ENCODE measurements at regions not wholly inside any gene's neighbourhood (a gene's known extent, or its start where the extent isn't known, plus 50 kb on each side); places are given as distances from the start of the nearest gene placed in this dataset.

DNA sequence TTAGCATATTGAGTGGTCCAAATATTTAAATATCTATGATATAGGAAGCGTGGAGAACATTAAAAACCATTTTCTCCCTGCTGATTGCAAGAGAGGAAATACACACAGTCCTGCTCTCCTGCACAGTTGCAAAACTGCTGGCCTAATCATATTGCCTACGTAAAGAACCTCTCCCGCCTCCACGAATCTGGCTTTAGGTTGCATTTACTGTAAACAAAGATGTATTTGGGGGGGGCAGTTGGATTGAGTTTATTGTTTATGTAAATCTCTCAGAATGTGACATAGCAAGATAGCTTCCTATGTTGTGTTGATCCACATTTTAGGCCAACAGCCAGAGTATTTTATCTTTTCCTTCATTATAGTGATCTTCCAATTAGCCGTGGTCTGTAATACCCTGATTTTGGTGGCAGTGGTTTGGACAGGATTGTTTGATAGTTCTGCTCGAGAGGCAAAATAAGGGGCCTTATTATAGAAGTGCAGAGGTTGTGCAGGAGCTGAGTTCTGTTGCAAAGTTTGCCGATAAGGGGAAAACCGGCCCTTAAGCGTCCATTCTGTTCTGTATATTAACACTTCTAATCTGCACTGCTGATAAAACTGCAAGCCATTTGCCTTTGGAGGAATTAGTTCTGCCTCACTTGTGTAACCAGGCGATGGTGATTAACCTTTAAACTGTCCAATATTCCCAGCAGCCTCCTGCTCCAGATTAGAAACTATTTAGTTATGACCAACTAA lies 101.6 kb upstream of the SIX3 start:
- no peak for TF ChIP-seq POLR2A (IDR thresholded peaks at IDR 0.05; ENCODE audit: low read depth)
- TF ChIP-seq POLR2AphosphoS5 (IDR thresholded peaks at IDR 0.05), result no peak
- TF ChIP-seq EP300 (IDR thresholded peaks at IDR 0.05), result no peak
- no peak for TF ChIP-seq CTCF (IDR thresholded peaks at IDR 0.05)

DNA sequence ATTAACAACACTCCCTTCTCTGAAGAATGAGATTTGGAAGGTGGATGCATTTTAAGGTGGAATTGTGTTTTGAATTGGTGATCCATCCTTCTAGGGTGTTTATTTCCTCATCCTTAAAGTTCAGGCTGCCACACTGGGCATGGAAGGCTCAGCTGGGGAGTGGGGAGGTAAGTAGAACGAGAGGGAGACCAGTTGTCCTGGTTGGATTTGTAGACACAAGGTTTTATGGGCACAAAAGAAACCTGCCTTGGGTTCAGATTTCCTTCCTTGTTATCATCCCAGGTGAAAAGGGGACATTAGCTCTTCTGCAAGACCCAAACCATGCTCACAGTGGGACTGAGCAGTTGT lies 101.0 kb upstream of the SIX3 start:
- peaks cover 0 to 21% (median 0%) of the 10 kb centered on the region in 4 donors for H3K27me3 ChIP-seq
- WGBS, result 100% methylated on average over 1 of the region's 1 CpG
- no peak for TF ChIP-seq CTCF (IDR thresholded peaks at IDR 0.05)
- TF ChIP-seq POLR2A (IDR thresholded peaks at IDR 0.05; ENCODE audit: low read depth), result no peak
- TF ChIP-seq EP300 (IDR thresholded peaks at IDR 0.05), result no peak
- TF ChIP-seq POLR2AphosphoS5 (IDR thresholded peaks at IDR 0.05), result no peak
- H3K27ac ChIP-seq (replicated peaks in 1 of 4), result no peak overlapping the region
- no peaks in the 10 kb centered on the region for H3K4me1 ChIP-seq
- H3K9me3 ChIP-seq, result no peaks in the 10 kb centered on the region
- intact Hi-C loops (cut with DNase I), result no loop called here
- DNase-seq (ENCODE audit: extremely low spot score), result peak; percentile 81
- no peak overlapping the region for H3K4me3 ChIP-seq
- H3K36me3 ChIP-seq, result no peaks in the 10 kb centered on the region

More for the DNA sequence above, 101.6 kb upstream of the SIX3 start:
- DNase-seq (ENCODE audit: extremely low spot score), result peak; percentile 66
- no peak overlapping the region for H3K27ac ChIP-seq (replicated peaks in 1 of 4)
- 82% methylated on average over 10 of the region's 10 CpGs for WGBS
- peaks cover 0 to 3% (median under 1%) of the 10 kb centered on the region in 4 donors for H3K9me3 ChIP-seq
- peaks cover 0 to 21% (median 0%) of the 10 kb centered on the region in 4 donors for H3K27me3 ChIP-seq
- H3K36me3 ChIP-seq, result no peaks in the 10 kb centered on the region
- no peaks in the 10 kb centered on the region for H3K4me1 ChIP-seq
- no peak overlapping the region for H3K4me3 ChIP-seq
- intact Hi-C loops (cut with DNase I), result no loop called here

GRCh38 chr2:44843086-44843485 lies 98.4 kb upstream of the SIX3 start:
- H3K4me1 ChIP-seq, result no peaks in the 10 kb centered on the region
- H3K36me3 ChIP-seq, result no peaks in the 10 kb centered on the region
- 85% methylated on average over 7 of the region's 7 CpGs for WGBS
- no peak overlapping the region for H3K27ac ChIP-seq (replicated peaks in 1 of 4)
- peak; percentile 62 for DNase-seq (ENCODE audit: extremely low spot score)
- TF ChIP-seq POLR2A (IDR thresholded peaks at IDR 0.05; ENCODE audit: low read depth) (no peak), EP300 (IDR thresholded peaks at IDR 0.05) (no peak), CTCF (IDR thresholded peaks at IDR 0.05) (no peak), POLR2AphosphoS5 (IDR thresholded peaks at IDR 0.05) (no peak)
- peaks cover 0 to 27% (median 0%) of the 10 kb centered on the region in 4 donors for H3K27me3 ChIP-seq
- intact Hi-C loops (cut with DNase I), result no loop called here
- no peaks in the 10 kb centered on the region for H3K9me3 ChIP-seq
- H3K4me3 ChIP-seq, result no peak overlapping the region

DNA sequence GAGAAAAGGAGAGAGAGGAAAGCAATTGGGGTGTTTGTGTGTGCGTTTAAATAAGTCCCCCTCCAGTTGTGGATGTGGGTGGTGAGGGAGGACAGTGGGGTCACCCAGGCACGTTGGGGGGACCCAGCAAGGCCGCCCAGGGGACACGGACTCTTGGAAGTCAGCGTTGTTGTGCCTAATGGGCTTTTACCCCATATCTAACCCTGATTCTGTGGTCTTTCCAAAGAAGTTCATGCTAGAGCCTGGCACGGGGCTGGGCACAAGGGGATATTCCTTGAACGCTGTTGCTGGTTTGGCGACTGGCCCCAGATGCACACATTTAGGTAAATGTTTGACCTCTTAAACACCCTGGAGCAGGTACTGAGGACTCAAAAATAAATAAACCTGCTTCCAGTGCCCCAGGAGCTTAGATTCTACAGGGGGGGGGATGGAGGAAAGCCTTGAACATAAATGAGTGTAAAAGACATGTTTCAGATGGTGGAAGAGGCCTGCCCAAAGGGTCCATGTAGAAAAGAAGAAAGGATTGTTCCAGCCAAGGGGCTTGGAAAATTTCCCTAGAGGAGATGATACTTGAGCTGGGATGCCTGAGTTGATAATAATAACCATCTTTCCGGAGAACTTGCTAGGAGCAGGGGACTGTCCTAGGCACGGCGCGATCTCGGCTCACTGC lies 97.7 kb upstream of the SIX3 start:
- Histone ChIP-seq H3K4me1 (no peaks in the 10 kb centered on the region), H3K27ac (replicated peaks in 1 of 4) (no peak overlapping the region), H3K4me3 (no peak overlapping the region), H3K9me3 (no peaks in the 10 kb centered on the region), H3K27me3 (peaks cover 0 to 31% (median 0%) of the 10 kb centered on the region in 4 donors), H3K36me3 (no peaks in the 10 kb centered on the region)
- WGBS, result 75% methylated on average over 13 of the region's 13 CpGs
- TF ChIP-seq POLR2A (IDR thresholded peaks at IDR 0.05; ENCODE audit: low read depth), result no peak
- TF ChIP-seq EP300 (IDR thresholded peaks at IDR 0.05), result no peak
- TF ChIP-seq CTCF (IDR thresholded peaks at IDR 0.05), result no peak
- TF ChIP-seq POLR2AphosphoS5 (IDR thresholded peaks at IDR 0.05), result no peak
- peak; percentile 90 for DNase-seq (ENCODE audit: extremely low spot score)
- intact Hi-C loops (cut with DNase I), result no loop called here

Measured in esophagus muscularis mucosa (tissue), 4 donors.